A673 (cell line): ENCODE measurements at regions not wholly inside any gene's neighbourhood (a gene's known extent, or its start where the extent isn't known, plus 50 kb on each side); places are given as distances from the start of the nearest gene placed in this dataset.
"Not testable (repeated sequence)": the region's sequence is repeated elsewhere in the genome, so short reads cannot be mapped to it uniquely, and the experiment has no call there.

Experiments used
- CTCF ChIP-seq: fragments of 300-800, 200-600 bp; sonication (generic); conservative IDR thresholded peaks from 2 replicates; pipeline ENCODE4 v1.5.1; 2017; ENCODE audit warnings: low read depth, mild to moderate bottlenecking, antibody characterized with exemption, low read length, moderate library complexity, mixed read lengths
- EZH2 ChIP-seq: fragments of 200-600 bp; sonication (generic); IDR thresholded peaks from 2 replicates; pipeline ENCODE4 v1.6.1; 2017; ENCODE audit warnings: borderline replicate concordance, low read depth, mild to moderate bottlenecking, mixed read lengths, antibody characterized with exemption, low read length; ENCODE audit not compliant: poor library complexity, severe bottlenecking

- TF ChIP-seq CTCF, EZH2: not testable (repeated sequence)
These were observed 67.0 kb upstream of the RGL1 start for GRCh38 chr1:183737916-183738315.
